GM21390 (cell line): ENCODE measurements at regions not wholly inside any gene's neighbourhood (a gene's known extent, or its start where the extent isn't known, plus 50 kb on each side); places are given as distances from the start of the nearest gene placed in this dataset.

ENCODE experiments used
- ATAC-seq: cut with Tn5 transposase; IDR thresholded peaks from one replicate; pipeline ENCODE4 v1.9.1; 2021; ENCODE audit not compliant: unreplicated experiment

DNA sequence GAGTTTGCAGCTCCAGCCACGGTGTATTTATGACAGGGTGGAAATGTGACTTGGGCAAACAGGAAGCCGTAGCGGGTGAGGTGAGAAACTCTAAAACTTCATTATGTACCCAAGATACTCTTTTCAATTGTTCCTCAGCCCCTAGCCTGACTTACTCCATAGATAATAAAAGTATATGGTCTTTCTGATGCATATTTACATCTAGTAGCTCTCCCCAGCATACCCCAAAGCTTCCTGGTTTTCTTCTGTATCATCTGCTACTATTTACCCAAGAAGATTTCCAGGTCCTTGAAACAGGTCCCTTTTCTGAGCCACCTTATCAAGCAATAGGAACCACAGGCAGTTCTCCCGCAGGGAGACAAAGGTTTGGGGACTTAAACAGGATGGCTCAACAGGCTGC lies 201.5 kb upstream of the ESRRG start:
- no peak for ATAC-seq

DNA sequence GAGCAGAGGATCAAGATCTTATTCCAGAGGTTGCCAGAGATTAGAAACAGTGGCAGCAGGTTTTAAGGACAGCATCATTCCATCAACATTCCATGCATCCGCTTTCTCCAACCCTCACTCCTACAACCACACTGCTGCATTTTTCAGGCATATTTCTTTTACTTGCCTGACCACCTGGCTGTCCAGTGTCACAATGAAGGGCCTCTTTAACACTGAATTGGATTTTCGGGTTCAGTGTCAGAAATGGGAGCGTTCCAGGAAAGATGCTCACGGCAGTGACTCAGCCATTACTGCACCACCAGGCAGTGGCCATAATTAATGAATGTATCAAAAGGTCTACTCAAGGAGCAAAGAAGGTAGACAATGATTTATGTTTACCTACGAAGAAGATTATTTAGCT lies 200.4 kb upstream of the ESRRG start:
- no peak for ATAC-seq

DNA sequence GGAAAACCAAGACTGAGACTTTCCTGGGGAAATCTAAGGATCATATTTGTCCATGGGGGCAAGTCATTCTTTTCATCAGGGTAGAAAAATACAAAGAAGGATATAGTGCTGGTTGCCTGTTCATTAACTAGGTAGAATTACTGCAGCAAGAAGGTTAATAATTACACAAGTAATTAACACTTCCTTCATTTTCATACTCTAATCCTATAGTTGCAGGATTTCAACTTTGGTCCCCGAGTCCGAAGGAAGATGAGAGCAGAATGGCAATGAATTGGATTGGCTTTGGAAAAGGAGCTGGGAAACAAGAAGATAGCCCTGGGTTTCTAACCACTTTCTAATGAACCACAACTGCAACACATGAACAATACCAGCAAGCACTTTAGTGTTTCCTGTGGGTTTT lies 199.2 kb upstream of the ESRRG start:
- ATAC-seq: no peak

DNA sequence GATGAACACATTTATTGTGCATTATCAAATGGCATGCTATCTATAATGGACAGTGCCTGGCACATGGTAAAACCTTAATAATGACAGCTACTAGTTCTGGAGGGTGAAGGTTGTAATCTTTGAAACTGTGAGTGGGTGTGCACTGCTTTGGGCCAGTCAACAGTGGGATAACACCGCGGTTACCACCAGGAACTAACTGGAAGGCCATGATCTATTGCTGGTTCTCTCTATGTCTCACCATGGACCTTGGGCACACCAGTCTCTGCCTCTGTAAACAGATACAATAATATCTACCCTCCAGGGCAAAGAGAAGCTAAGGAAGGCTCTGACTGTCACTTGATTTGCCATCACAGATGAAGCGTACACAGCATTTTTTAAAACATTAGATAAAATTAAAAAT lies 198.6 kb upstream of the ESRRG start:
- ATAC-seq: no peak

DNA sequence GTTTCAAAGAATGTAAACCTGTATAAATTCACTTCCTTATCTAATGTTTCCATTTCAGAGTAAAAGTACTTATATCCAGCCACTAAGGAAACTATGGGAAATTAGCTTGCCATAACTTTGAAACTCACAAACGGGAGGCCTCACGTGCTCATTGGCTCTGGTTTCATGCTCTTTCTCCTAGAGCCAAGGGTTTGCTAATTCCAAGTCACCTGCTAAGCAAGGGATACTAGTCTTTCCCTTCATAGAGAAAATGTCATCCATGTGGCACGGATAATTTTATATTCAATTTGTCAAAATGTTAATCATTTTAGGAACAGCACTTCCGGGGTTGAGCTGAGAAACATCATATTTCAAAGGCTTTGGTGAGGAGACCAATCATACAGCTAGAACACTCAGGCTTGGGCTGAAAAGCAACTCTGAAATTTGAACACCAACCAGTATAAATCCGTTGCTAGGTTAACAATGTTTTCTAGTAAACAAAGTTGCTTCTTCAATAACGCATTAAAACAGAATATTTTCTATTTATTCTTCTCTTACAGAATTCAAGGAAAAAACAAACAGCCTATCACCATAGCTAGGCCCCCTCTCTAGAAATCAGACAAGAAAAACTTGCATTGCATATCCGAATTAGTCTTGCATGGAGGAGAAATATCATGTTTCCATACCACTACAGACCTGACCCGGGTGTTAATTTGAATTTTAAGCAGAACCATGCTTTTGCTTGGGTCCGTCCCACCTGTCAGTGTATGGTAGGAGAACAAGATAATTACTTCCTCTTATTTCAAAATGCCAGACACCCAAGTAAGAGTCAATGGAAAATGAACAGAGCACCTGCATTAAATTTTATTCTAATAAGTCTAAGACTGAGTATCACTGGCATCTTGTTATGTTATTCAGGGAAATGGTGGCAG lies 196.1 kb upstream of the ESRRG start:
- no peak for ATAC-seq

DNA sequence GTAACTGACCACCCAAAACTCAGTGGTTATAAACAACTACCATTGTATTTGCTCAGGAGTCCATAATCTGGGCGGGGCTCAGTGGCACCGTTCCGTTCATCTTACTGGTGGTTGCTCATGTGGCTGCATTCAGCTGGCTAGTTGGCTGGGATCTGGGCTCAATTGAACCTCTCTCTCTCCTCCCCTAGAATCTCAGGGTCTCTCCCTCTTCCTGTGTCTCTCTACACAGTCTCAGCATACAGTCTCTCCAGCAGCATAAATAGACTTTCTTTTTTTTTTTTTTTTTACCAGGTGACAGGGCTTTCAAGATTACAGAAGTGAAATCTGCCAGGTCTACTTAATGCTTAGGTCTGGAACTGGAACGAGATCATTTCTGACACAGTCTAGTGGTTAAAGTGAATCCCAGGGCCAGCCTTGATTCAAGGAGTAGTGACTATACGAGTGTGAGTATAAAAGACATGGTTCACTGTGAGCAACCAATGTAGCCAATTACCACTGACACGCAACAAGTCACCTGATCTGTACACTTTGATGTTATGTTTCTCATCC lies 193.7 kb upstream of the ESRRG start:
- ATAC-seq: no peak

DNA sequence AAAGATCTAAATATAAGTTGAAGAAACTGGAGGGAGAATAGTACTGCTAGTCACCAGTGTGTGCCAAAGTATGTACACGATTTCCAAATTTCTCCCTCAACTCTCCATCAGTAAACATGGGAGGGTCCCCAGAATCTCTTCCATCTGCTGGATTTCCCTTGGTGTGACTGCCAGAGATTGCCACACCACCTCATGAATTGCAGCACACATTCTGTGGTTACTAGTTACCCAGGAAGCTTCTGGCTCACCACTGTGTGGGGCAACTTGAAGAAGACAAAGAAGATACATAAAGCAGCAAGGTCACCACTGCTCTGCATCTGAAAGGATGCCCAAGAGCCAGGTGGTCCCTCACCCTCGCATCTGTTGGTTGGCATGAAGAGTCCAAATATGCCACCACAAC lies 191.7 kb upstream of the ESRRG start:
- ATAC-seq: no peak

DNA sequence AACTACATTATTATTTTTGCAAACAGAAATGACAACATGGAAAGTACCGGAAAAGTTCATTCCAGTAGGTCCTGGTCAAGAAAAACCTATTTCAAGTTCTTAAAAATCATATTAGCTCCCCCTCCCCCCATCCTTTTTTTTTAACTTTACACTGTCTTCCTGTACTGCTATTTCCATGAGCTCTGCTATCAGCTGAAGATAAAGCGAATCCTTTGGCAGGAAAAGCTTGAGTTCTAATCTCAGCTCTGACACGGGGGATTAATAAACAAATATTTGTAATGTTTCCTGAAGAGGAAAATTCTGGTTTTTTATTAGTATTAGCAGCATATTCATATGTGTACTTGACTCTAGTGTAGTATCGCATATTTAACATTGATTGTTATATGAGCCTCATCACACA lies 190.7 kb upstream of the ESRRG start:
- no peak for ATAC-seq

DNA sequence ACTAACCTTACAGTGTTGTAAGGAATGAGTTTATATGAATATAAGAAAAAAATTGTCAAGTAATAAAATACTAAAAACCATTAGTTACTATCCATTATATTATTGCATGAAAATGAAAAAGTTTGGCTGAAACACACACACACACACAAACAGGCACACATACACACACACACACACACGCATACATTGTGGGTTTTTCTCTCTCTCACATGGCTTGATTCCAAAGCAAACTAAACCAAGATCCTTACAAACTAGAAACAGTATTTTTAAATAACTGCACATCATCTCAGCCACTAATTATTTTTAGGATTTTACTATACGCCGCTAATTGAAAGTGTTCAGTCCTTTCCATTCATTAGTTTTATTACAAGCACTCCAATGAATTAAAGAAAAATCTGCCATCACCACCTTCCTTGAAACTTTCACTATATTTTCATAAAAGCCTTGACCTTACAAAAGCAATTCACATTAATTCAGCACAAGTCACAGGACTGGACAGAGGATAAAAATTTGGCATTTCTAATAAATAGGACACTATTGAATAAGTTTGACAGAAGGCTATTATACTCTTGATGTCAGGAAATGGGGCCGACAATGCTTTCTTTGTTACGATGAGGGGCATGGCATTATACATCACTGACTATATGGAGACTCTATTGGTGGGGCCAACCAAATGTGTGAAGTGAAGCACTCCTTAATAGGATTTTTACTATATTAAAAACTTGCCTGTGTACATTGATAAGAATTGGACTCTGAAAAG lies 187.0 kb upstream of the ESRRG start:
- ATAC-seq: no peak

DNA sequence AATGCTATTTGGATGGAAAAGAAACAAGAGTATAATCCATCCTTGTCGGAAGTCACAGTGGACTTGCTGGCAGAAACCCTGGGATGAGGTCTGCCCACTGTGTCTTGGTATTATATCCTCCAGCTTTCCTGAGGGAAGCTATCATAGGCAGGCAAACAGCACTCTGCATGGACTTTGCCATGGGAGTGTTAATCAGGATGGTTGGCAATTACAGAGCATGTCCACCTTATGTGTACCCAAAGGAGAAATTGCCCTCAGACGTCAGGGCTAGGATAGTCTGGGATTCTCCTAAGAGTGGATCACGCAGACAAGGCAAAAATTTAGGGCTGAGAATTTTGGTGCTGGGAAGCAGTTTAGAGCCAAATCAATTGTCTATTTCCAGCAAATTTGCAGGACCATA lies 184.9 kb upstream of the ESRRG start:
- no peak for ATAC-seq

DNA sequence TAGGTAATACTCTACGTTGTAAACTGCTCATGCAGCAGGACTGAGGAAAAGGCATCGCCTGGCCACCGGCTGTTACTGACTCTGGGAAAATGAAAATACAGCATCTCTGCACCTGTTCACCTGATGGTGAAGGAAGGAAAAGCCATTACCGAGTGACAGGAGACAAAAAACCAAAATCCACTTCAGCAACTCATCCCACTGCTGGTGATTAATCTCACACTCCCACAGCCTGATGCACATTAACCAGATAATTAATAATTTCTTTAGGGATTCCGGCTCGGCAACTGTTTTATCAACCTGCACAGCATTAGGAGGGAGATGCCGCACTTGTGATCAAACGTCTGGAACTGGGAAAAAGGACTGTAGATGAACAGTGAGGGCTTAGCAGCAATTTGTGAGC lies 183.9 kb upstream of the ESRRG start:
- ATAC-seq: no peak

DNA sequence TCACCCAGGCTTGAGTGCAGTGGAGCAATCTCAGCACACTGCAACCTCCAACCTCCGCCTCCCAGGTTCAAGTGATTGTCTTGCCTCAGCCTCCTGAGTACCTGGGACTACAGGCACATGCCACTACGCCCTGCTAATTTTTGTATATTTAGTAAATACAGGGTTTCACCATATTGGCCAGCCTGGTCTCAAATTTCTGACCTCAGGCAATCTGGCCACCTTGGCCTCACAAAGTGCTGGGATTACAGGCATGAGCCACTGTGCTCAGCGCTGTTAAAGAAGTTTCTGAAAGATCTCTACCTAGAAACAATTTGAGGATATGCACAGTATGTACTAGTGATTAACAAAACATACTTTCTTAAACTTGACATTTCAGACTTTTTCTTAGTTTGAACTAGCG lies 182.6 kb upstream of the ESRRG start:
- no peak for ATAC-seq

DNA sequence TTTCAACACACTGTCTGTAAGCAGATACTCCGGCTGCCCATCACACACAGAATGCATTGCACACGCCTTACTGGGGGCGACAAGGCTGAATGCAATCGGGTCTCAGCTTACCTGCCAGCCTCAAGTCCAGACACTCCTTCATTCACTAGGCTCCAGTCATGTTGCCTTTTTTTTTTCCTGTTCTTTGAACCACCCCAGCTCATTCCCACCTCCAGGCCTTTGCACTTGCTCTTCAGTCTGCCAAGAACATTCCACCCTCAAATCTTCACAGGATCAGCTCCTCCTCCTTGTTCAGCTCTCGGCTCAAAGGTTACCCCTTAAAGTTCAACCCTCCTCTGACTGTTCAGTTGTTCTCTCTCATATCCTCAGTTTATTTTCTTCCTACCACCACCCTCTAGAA lies 181.9 kb upstream of the ESRRG start:
- no peak for ATAC-seq

DNA sequence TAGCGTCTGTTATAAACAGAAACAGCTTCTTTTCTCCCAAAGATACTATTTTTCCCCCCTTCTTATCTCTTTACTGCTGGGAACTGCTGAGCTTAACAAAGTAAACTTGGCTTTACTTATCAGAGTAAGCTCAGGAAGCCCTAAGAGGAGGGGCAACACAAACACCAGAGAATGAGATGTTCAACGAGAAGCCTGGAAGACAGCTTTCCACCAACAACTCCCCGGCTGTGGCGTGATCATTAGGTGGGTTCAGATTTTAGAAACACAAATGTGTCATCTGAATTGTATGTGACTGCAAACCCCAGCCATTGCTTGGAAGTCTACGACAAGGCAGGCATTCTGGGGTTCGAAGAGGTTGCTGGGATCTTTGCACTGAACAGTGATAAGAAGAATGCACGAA lies 181.2 kb upstream of the ESRRG start:
- no peak for ATAC-seq

DNA sequence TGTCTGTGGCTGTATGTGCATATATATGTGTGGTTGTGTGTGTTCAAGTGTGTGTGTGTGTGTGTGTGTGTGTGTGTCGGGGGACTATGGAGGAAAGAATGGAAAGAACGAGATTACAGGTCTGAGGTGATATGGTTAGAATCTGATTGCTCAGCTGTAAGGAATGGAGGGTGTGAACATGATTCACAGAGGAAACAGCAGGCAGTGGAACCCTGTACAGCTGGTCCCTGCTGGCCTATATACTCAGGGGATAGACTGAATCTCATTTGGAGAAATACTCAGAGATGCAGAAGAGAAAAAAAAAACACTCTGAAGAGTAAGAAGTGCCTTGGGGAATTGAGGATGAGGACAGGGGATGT lies 180.1 kb upstream of the ESRRG start:
- no peak for ATAC-seq

DNA sequence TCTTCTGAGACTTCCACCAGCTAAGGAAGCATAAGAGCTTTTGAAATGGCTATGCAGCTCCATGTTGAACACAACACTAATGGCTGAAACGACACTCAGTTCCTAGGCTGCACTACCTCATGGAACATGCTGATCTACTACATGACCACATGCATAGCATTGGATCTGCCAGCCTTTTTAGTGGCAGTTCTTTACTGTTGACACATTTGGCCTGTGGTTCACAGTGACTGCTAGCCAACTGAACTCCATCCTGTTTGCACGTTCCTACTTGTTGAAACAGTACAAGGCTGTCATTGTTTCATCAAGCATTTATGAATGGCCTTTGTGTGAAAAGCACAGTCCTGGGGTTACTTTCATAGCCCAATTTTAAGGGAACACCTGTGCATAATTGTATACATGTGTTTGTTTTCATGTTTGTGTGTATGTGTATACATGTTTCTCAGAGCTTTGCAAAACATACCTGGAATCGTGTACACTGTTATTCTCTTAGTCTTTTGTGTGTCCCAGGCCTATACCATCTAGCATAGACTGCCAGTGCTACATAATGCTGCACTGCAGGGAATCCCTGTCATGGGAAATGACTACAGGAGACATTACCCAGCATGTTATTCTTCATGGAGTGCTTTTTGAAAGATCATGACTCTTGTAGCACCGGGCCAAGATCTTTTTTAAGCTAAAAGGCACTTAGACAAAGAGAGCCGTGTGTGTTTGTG lies 179.6 kb upstream of the ESRRG start:
- no peak for ATAC-seq

DNA sequence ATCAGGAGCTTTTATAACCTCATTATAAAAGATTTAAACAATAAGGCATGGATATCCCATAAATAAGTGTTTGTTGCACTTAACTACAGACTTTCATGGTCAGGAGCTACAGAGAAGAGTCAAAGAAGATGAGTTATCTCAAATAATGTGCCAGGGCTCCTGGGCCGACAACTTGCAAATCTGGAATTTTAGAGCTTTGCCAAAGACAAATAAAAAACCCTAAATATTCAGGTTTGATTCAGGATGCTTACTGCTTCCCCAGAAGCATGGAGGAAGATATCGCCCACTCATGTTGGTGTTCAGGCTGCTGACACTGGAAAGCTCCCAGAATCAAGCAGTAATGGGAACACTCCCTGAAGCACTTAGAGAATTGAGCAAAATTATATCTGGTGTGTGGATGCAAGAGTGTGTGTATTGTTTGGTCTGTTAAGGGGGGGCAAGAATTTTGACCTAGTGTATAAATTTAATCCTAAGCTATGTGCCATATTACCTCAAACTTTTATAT lies 176.9 kb upstream of the ESRRG start:
- ATAC-seq: no peak

DNA sequence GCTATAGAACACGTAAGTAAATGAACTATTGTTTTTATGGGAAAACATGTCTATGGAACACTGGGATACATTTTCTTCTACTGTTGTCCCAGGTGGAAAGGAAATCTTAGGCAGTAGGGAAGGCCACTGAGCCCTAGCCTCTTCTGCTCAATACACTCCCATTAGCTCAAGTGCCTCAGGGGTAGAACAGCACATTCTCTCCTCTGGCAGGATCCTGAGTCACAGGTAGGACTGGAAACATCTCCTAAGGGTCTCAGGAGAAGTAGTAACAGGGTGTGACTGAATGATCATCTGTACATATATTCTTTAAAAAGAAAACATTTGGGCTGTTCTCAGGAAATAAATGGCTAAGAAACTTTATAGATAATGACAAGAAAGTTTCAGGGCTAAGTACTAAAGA lies 175.6 kb upstream of the ESRRG start:
- no peak for ATAC-seq

DNA sequence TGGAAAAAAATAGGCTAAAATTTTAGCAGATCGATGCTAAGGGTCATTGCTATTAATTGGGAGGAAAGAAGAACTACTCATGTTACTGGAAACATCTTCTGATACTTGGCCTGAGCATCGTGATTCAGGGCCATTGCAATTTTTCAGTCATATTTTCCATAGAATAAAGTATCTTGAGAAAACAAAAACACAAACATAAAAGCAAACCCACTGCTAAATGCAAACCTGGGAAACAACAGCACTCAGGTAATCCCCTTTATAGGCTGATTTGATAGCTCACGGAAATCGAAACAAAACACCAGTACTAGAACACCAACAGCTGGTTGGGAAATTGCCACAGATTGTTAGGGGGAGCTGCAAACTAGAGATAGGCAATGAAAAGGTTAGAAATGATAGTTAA lies 172.9 kb upstream of the ESRRG start:
- ATAC-seq: no peak

DNA sequence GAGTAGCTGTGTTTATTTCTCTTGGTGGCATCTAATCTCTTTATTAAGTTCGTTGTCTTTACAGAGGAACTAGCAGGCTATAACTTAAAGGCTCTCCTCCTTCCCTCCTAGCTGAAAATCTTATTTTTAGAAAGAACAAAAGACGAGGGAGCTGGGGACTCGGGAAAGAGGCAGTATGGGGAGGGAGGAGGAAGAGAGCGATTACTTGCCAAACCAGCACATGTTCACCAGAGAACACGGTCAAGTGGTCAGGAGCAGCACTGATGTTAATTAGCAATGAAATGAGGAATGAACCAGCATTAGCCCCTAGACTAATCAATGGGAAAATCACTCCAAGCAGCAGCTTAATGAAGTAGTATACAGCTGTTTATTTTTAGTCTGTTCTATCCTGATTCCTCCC lies 171.3 kb upstream of the ESRRG start:
- ATAC-seq: no peak

DNA sequence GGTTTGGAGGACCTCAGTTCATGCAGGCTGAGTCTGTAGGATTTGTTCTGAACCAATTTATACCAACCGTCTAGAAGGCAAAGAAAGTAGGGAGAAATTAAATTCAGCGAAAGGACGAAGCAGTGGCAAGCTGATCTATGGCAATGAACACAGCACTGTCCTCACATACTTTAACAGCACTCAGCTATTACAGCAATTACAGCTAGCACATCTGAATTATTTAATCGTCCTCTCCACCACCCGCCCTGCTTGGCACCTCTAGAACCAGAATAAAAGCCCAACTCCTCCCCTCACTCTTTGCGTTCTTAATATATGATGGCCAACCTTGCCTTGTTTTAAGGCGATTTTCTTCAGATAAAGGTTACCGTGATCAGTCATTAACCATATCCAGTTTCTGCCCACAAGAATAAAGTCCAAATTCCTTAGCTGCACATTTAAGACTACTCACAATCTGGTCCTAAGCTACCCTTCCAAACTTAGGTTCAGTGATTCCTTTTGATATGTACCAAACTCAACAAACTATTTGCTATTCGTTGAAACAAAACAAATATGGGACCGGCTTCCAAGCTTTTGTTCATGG lies 169.4 kb upstream of the ESRRG start:
- ATAC-seq: no peak
